IPS-18c (cell line): ENCODE measurements at regions not wholly inside any gene's neighbourhood (a gene's known extent, or its start where the extent isn't known, plus 50 kb on each side); places are given as distances from the start of the nearest gene placed in this dataset.

Experiments
- H3K4me3 ChIP-seq: 2 replicates; pipeline ENCODE4 v1.7.0; 2013; ENCODE audit warnings: low read depth, mild to moderate bottlenecking, low read length, moderate library complexity; ENCODE audit not compliant: insufficient read depth
- H3K9me3 ChIP-seq: one replicate; pipeline ENCODE4 v1.6.1; 2013; ENCODE audit warnings: mild to moderate bottlenecking, low read length, moderate library complexity; ENCODE audit not compliant: control insufficient read depth, insufficient read depth

DNA sequence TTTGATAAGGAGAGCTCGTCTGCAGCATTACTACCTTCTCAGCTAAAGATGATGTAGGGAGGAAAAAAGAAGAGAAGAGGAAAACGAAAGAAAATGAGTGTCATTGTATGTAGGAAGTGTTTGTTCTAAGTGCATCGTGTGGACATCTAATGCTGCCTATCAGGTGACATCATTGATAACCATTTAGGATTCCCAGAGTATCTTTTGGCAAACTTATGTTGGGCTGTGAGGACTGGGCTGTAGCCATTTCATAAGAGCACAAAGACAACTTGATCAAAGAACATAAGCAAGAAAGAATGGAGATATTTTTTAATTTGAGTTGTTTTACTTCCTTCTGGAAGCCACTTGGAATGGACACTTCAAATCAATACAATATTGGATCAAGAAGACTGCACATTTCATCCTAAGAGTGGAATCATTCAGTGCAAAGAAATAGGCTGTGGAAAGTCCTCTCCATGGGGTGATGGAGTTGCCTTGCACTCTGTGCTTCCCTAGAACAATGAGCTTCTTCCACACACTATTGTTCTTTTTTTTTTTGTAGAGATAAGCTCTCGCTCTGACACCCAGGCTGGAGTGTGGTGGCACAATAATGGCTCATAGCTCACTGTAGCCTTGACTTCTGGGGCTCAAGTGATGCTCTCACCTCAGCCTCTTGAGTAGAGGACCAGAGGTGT, 52.4 kb upstream of the UBL3 start:
- H3K4me3 ChIP-seq, result no peak overlapping the region
- no peaks in the 10 kb centered on the region for H3K9me3 ChIP-seq

DNA sequence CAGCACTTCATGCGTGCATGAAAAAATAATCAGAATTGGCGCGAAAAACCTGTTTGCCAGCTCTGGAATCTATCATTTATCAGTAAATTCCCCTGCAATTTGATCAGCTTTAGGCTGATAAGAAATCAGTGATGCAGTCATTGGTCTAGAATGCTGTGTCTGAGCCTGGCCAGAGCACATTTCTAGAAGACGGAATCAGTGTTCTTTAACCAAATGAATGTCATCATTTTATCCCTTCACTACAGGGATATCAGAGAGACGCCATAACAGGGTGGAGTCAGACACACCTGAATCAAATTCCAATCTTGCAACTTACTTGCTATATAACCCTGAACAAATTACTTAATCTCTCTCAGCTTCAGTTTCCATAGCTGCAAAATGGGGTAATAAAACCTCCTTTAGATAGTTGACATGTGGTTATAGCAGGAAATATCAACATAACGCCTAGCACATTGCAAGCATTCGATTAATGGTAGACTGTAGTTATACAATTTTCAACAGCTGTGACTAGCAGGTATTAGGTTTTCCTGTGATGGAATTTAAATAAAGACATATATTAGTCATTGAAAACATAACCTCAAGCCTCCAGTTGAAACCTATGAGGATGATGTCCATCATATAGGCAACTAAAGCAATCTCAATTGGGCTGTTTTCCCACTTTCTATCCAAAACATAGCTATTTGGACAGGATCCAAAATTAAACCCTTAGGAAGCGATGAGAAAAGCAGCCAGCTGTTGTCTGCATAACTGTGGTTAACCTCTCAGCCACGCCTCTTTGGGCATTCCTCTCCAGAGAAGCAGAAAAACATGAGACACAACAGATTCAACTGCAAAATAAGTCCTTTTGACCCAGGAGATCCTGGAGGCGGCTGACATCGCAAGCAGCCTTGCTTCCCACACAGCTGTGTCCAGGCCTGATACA, 51.6 kb upstream of the UBL3 start:
- Histone ChIP-seq H3K4me3 (no peak overlapping the region), H3K9me3 (no peaks in the 10 kb centered on the region)
